Retinal pigment epithelial cell (primary cell): ENCODE measurements at regions not wholly inside any gene's neighbourhood (a gene's known extent, or its start where the extent isn't known, plus 50 kb on each side); places are given as distances from the start of the nearest gene placed in this dataset.

Experiments used
- DNase-seq: peaks from one replicate; pipeline ENCODE4 v3.0.0-alpha.2; 2010; ENCODE audit warnings: low read depth
- H3K4me3 ChIP-seq: 2 replicates; pipeline ENCODE4 v1.5.1; 2011; ENCODE audit warnings: mild to moderate bottlenecking, low read length, control low read depth, moderate library complexity
- CTCF ChIP-seq: conservative IDR thresholded peaks from 2 replicates; pipeline ENCODE4 v1.5.1; 2011; ENCODE audit warnings: low read depth, low read length, control low read depth, inconsistent platforms

GRCh38 chr2:15817748-15818147 lies 122.6 kb upstream of the MYCN start:
- H3K4me3 ChIP-seq, result no peak overlapping the region
- DNase-seq, result no peak
- TF ChIP-seq CTCF, result no peak

- TF ChIP-seq CTCF, result no peak
- H3K4me3 ChIP-seq, result no peak overlapping the region
- DNase-seq, result no peak
Observed at GRCh38 chr2:15818318-15818753, 122.0 kb upstream of the MYCN start.

GRCh38 chr2:15818881-15819280 lies 121.5 kb upstream of the MYCN start:
- TF ChIP-seq CTCF, result no peak
- no peak for DNase-seq
- no peak overlapping the region for H3K4me3 ChIP-seq

- H3K4me3 ChIP-seq, result no peak overlapping the region
- DNase-seq, result no peak
- TF ChIP-seq CTCF, result no peak
Observed at GRCh38 chr2:15819562-15820256, 120.6 kb upstream of the MYCN start.

GRCh38 chr2:15820257-15820566 lies 120.1 kb upstream of the MYCN start:
- no peak for DNase-seq
- TF ChIP-seq CTCF, result no peak

GRCh38 chr2:15820927-15821326 lies 119.4 kb upstream of the MYCN start:
- no peak overlapping the region for H3K4me3 ChIP-seq
- TF ChIP-seq CTCF, result no peak
- DNase-seq, result no peak

More at GRCh38 chr2:15820257-15820566, 120.1 kb upstream of the MYCN start:
- H3K4me3 ChIP-seq, result no peak overlapping the region
